B cell (primary cell): ENCODE measurements at regions not wholly inside any gene's neighbourhood (a gene's known extent, or its start where the extent isn't known, plus 50 kb on each side); places are given as distances from the start of the nearest gene placed in this dataset.

Experiments used
- ATAC-seq: fragments of 200-7000 bp; cut with Tn5 transposase; one replicate; pipeline ENCODE4 v1.10.0; 2021; ENCODE audit warnings: low read depth, mild to moderate bottlenecking, moderate number of reproducible peaks, moderate library complexity
- CTCF ChIA-PET: fragments of 350-600 bp; sonication (Branson Sonifier 250); formaldehyde crosslinking; loops from one replicate; lab custom pipeline; 2021; ENCODE audit warnings: antibody characterized with exemption, inconsistent platforms; lab: Charles Lee
- POLR2A ChIA-PET: fragments of 350-600 bp; sonication (Branson Sonifier 250); formaldehyde crosslinking; loops from one replicate; lab custom pipeline; 2021; ENCODE audit warnings: antibody characterized with exemption; lab: Charles Lee
- DNase-seq: peaks from one replicate; pipeline ENCODE4 v3.0.0; 2013
- H2AFZ ChIP-seq: 2 replicates; pipeline ENCODE4 v1.6.1; 2012; ENCODE audit warnings: mild to moderate bottlenecking, low read depth, low read length; ENCODE audit not compliant: insufficient read depth, poor library complexity, severe bottlenecking
- H3K27ac ChIP-seq, 2 donors: 1 replicate in 1 of 2; 2 replicates in 1 of 2; pipeline ENCODE4 v1.5.1; 2012 to 2013; ENCODE audit warnings: low read length in 2 of 2, mild to moderate bottlenecking in 2 of 2, moderate library complexity in 1 of 2
- H3K27me3 ChIP-seq, 4 experiments: fragments of 200-600 bp in 1 of 4; sonication (generic) in 1 of 4; replicated peaks in 1 of 4; 1 replicate in 2 of 4; 2 replicates in 2 of 4; pipeline versions ENCODE4 v1.6.1 to v1.7.0; 2013 to 2016; ENCODE audit warnings: low read length in 3 of 4, mild to moderate bottlenecking in 2 of 4, mixed read lengths in 1 of 4, moderate library complexity in 1 of 4; ENCODE audit not compliant: insufficient read depth in 4 of 4, control insufficient read depth in 3 of 4; ENCODE audit errors: control extremely low read depth in 1 of 4
- H3K36me3 ChIP-seq, 2 experiments: replicated peaks in 1 of 2; 1 replicate in 1 of 2; 2 replicates in 1 of 2; pipeline versions ENCODE4 v1.6.1 to v1.7.1; 2013; ENCODE audit warnings: low read length in 1 of 2; ENCODE audit not compliant: insufficient read depth in 2 of 2, control insufficient read depth in 1 of 2; ENCODE audit errors: control extremely low read depth in 1 of 2, extremely low read depth in 1 of 2
- H3K4me1 ChIP-seq, 2 donors: fragments of 200-600 bp in 1 of 2; sonication (generic) in 1 of 2; 1 replicate in 1 of 2; 2 replicates in 1 of 2; pipeline versions ENCODE4 v1.5.1 to v1.6.1; 2013 to 2017; ENCODE audit warnings: low read length in 2 of 2; ENCODE audit not compliant: control insufficient read depth in 2 of 2, insufficient read depth in 2 of 2
- H3K4me2 ChIP-seq: replicated peaks from 2 replicates; pipeline ENCODE3; 2012; ENCODE audit warnings: mild to moderate bottlenecking, low read depth, low read length; ENCODE audit not compliant: poor library complexity, severe bottlenecking
- H3K4me3 ChIP-seq, 5 experiments: fragments of 200-600 bp in 1 of 5; sonication (generic) in 1 of 5; 1 replicate in 3 of 5; 2 replicates in 2 of 5; pipeline versions ENCODE4 v1.5.1 to v1.7.0; 2011 to 2016; ENCODE audit warnings: low read length in 4 of 5, mild to moderate bottlenecking in 4 of 5, low read depth in 2 of 5, control low read depth in 1 of 5, moderate library complexity in 1 of 5; ENCODE audit not compliant: insufficient read depth in 1 of 5; ENCODE audit errors: control extremely low read depth in 1 of 5, extremely low read depth in 1 of 5
- H3K79me2 ChIP-seq: fragments of 200-600 bp; sonication (generic); one replicate; pipeline ENCODE4 v1.6.0; 2016; ENCODE audit warnings: low read length; ENCODE audit not compliant: control insufficient read depth, insufficient read depth
- H3K9ac ChIP-seq: fragments of 200-600 bp; sonication (generic); 2 replicates; pipeline ENCODE4 v1.6.1; 2017; ENCODE audit warnings: mild to moderate bottlenecking, low read length, moderate library complexity
- H3K9me3 ChIP-seq, 3 donors: one replicate each; pipeline versions ENCODE4 v1.6.1 to v1.7.1; 2013; ENCODE audit warnings: low read length in 2 of 3; ENCODE audit not compliant: control insufficient read depth in 2 of 3, insufficient read depth in 1 of 3; ENCODE audit errors: control extremely low read depth in 1 of 3
- H4K20me1 ChIP-seq: 2 replicates; pipeline ENCODE4 v1.6.0; 2012; ENCODE audit warnings: mild to moderate bottlenecking, low read length; ENCODE audit not compliant: insufficient read depth, control insufficient read depth, poor library complexity, severe bottlenecking
- H3K27ac Mint-ChIP-seq: one replicate; pipeline ENCODE4 v1.8.0; 2021; ENCODE audit warnings: mixed read lengths
- H3K27me3 Mint-ChIP-seq: one replicate; pipeline ENCODE4 v1.8.0; 2021; ENCODE audit warnings: mixed read lengths
- H3K4me1 Mint-ChIP-seq: one replicate; pipeline ENCODE4 v1.8.0; 2021; ENCODE audit warnings: mixed read lengths
- H3K4me3 Mint-ChIP-seq: one replicate; pipeline ENCODE4 v1.8.0; 2021; ENCODE audit warnings: mixed read lengths
- H3K9me3 Mint-ChIP-seq: one replicate; pipeline ENCODE4 v1.8.0; 2022; ENCODE audit warnings: mixed read lengths; ENCODE audit not compliant: insufficient read depth
- CTCF ChIP-seq: fragments of 200-600 bp; IDR thresholded peaks from one replicate; pipeline ENCODE4 v1.8.0; 2022; ENCODE audit warnings: antibody characterized with exemption, mild to moderate bottlenecking
- EZH2 ChIP-seq: IDR thresholded peaks from 2 replicates; pipeline ENCODE4 v1.6.1; 2012; ENCODE audit warnings: borderline replicate concordance, low read depth, mild to moderate bottlenecking, moderate library complexity, low read length; ENCODE audit not compliant: insufficient read depth, poor library complexity, severe bottlenecking
- WGBS: methylation state at CpG from one replicate; pipeline ENCODE4 v1.1.5; 2013; ENCODE audit warnings: missing lambda C conversion rate; ENCODE audit not compliant: insufficient coverage; 5-methylcytosine and 5-hydroxymethylcytosine counted together
- intact Hi-C: fragments of 100-400 bp; cut with micrococcal nuclease; formaldehyde crosslinking; loops from one replicate; pipeline ENCODE4 v1.10.0; 2022

GRCh38 chr20:11766961-11767360 lies 150.7 kb upstream of the BTBD3 start:
- intact Hi-C loops, result no loop called here
- ChIA-PET CTCF (no interaction called here), POLR2A (no interaction called here)
- Histone ChIP-seq H3K9me3 (no peaks in the 10 kb centered on the region), H3K27me3 (no peaks in the 10 kb centered on the region), H3K4me1 (no peaks in the 10 kb centered on the region), H3K27ac (no peak overlapping the region), H3K4me2 (no peak overlapping the region), H2AFZ (no peak overlapping the region), H4K20me1 (no peaks in the 10 kb centered on the region), H3K36me3 (no peaks in the 10 kb centered on the region), H3K4me3 (no peak overlapping the region), H3K79me2 (no peaks in the 10 kb centered on the region), H3K9ac (no peak overlapping the region)
- Mint-ChIP-seq H3K4me1 (no peaks in the 10 kb centered on the region), H3K4me3 (no peak overlapping the region), H3K9me3 (peaks cover 12% of the 10 kb centered on the region), H3K27ac (no peak overlapping the region), H3K27me3 (no peaks in the 10 kb centered on the region)
- 48% methylated on average over 5 of the region's 6 CpGs for WGBS
- TF ChIP-seq CTCF (no peak), EZH2 (no peak)
- no peak for DNase-seq
- ATAC-seq, result no peak

GRCh38 chr20:11769825-11770224 lies 147.9 kb upstream of the BTBD3 start:
- Mint-ChIP-seq H3K4me3 (no peak overlapping the region), H3K9me3 (peaks cover 13% of the 10 kb centered on the region), H3K27me3 (no peaks in the 10 kb centered on the region), H3K4me1 (no peaks in the 10 kb centered on the region), H3K27ac (no peak overlapping the region)
- H3K27ac ChIP-seq, result no peak overlapping the region
- no peaks in the 10 kb centered on the region for H3K36me3 ChIP-seq
- H2AFZ ChIP-seq, result no peak overlapping the region
- DNase-seq, result no peak
- no peaks in the 10 kb centered on the region for H3K79me2 ChIP-seq
- no peaks in the 10 kb centered on the region for H3K27me3 ChIP-seq
- TF ChIP-seq CTCF (no peak), EZH2 (no peak)
- no peaks in the 10 kb centered on the region for H4K20me1 ChIP-seq
- intact Hi-C loops, result no loop called here
- no peaks in the 10 kb centered on the region for H3K9me3 ChIP-seq
- H3K4me1 ChIP-seq, result no peaks in the 10 kb centered on the region
- H3K4me2 ChIP-seq, result no peak overlapping the region
- ATAC-seq, result no peak
- no peak overlapping the region for H3K9ac ChIP-seq
- ChIA-PET CTCF (no interaction called here), POLR2A (no interaction called here)
- H3K4me3 ChIP-seq, result no peak overlapping the region
- 100% methylated on average over 1 of the region's 3 CpGs for WGBS
